Activated B cell treated with CpG ODN at 0.5 μM for 24 hours (primary cell): ENCODE measurements at regions not wholly inside any gene's neighbourhood (a gene's known extent, or its start where the extent isn't known, plus 50 kb on each side); places are given as distances from the start of the nearest gene placed in this dataset.

Experiments
- ATAC-seq: fragments of 200-7000 bp; cut with Tn5 transposase; one replicate; pipeline ENCODE4 v1.10.0; 2021; ENCODE audit warnings: low read depth, mild to moderate bottlenecking, moderate library complexity
- CTCF ChIA-PET: fragments of 350-600 bp; sonication (Branson Sonifier 250); formaldehyde crosslinking; loops from one replicate; lab custom pipeline; 2021; ENCODE audit warnings: antibody characterized with exemption; lab: Charles Lee
- POLR2A ChIA-PET: fragments of 350-600 bp; sonication (Branson Sonifier 250); formaldehyde crosslinking; loops from one replicate; lab custom pipeline; 2021; ENCODE audit warnings: antibody characterized with exemption; lab: Charles Lee
- DNase-seq: peaks from one replicate; pipeline ENCODE4 v3.0.0; 2022
- H3K27ac Mint-ChIP-seq: one replicate; pipeline ENCODE4 v1.8.0; 2020; ENCODE audit warnings: mixed read lengths
- H3K27me3 Mint-ChIP-seq: one replicate; pipeline ENCODE4 v1.8.0; 2021; ENCODE audit warnings: mixed read lengths
- H3K36me3 Mint-ChIP-seq: one replicate; pipeline ENCODE4 v1.8.0; 2021; ENCODE audit warnings: low read depth, mixed read lengths
- H3K4me1 Mint-ChIP-seq: one replicate; pipeline ENCODE4 v1.8.0; 2021; ENCODE audit warnings: mixed read lengths
- H3K4me3 Mint-ChIP-seq: one replicate; pipeline ENCODE4 v1.8.0; 2020; ENCODE audit warnings: mild to moderate bottlenecking, mixed read lengths
- H3K9me3 Mint-ChIP-seq: one replicate; pipeline ENCODE4 v1.8.0; 2020; ENCODE audit warnings: mixed read lengths
- intact Hi-C: fragments of 100-400 bp; cut with micrococcal nuclease; formaldehyde crosslinking; loops from one replicate; pipeline ENCODE4 v1.15.1; 2024
- TF ChIP-seq, protein P1 (sequence below): fragments of 200-600 bp; IDR thresholded peaks from one replicate; pipeline ENCODE4 v1.8.0; 2022; ENCODE audit warnings: antibody characterized with exemption, mild to moderate bottlenecking

GRCh38 chr18:75896865-75897264, 469.4 kb upstream of the SMIM21 start:
- H3K9me3 Mint-ChIP-seq = no peaks in the 10 kb centered on the region
- TF ChIP-seq, protein P1, sequence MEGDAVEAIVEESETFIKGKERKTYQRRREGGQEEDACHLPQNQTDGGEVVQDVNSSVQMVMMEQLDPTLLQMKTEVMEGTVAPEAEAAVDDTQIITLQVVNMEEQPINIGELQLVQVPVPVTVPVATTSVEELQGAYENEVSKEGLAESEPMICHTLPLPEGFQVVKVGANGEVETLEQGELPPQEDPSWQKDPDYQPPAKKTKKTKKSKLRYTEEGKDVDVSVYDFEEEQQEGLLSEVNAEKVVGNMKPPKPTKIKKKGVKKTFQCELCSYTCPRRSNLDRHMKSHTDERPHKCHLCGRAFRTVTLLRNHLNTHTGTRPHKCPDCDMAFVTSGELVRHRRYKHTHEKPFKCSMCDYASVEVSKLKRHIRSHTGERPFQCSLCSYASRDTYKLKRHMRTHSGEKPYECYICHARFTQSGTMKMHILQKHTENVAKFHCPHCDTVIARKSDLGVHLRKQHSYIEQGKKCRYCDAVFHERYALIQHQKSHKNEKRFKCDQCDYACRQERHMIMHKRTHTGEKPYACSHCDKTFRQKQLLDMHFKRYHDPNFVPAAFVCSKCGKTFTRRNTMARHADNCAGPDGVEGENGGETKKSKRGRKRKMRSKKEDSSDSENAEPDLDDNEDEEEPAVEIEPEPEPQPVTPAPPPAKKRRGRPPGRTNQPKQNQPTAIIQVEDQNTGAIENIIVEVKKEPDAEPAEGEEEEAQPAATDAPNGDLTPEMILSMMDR = no peak
- POLR2A ChIA-PET = no interaction called here
- CTCF ChIA-PET = no interaction called here
- H3K4me3 Mint-ChIP-seq = no peak overlapping the region
- H3K27ac Mint-ChIP-seq = no peak overlapping the region
- intact Hi-C loops = no loop called here
- H3K27me3 Mint-ChIP-seq = no peaks in the 10 kb centered on the region
- H3K4me1 Mint-ChIP-seq = no peaks in the 10 kb centered on the region
- no peak for ATAC-seq
- no peaks in the 10 kb centered on the region for H3K36me3 Mint-ChIP-seq
- DNase-seq = no peak

DNA sequence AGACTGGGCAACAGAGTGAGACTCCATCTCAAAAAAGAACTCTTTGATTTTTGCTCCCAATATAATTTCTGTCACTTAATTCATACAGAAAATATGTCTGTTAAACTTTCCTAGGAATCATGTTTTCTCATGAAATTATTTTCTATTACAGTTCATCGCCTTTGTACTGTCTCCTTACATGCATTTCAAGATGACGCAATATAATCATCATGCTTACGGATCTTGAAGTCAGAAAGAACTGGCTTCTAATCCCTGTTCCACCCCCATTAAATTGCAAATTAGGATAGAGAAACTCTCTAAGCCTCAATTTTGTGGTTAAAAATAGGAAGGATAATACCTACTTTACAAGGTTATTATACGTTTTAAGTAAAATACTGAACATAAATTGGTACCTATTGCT, 467.6 kb upstream of the SMIM21 start:
- ChIA-PET POLR2A (no interaction called here), CTCF (no interaction called here)
- intact Hi-C loops = no loop called here
- Mint-ChIP-seq H3K9me3 (no peaks in the 10 kb centered on the region), H3K4me3 (no peak overlapping the region), H3K27me3 (no peaks in the 10 kb centered on the region), H3K27ac (no peak overlapping the region), H3K36me3 (no peaks in the 10 kb centered on the region), H3K4me1 (no peaks in the 10 kb centered on the region)
- no peak for ATAC-seq
- TF ChIP-seq, protein P1 = no peak
- DNase-seq = no peak

DNA sequence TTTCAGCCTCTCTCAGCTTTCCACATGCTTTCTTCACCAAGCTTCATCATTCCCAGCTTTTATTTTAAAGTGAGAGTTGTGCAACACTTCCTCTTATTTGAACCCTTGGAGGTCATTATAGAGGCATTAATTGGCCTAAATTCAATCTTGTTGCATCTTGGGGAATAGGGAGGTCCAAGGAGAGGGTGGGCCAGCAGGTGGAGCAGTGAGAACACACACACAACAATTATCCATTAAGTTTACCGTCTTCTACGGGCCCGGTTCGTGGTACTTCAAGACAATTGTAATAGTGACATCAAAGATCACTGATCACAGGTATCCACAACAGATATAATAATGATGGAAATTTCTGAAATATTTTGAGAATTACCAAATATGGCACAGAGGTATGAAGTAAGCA, 457.2 kb upstream of the SMIM21 start:
- ATAC-seq (no peak), DNase-seq (no peak)
- H3K27me3 Mint-ChIP-seq = no peaks in the 10 kb centered on the region
- no peaks in the 10 kb centered on the region for H3K4me1 Mint-ChIP-seq
- no peaks in the 10 kb centered on the region for H3K36me3 Mint-ChIP-seq
- TF ChIP-seq, protein P1 = no peak
- ChIA-PET POLR2A (no interaction called here), CTCF (no interaction called here)
- H3K27ac Mint-ChIP-seq = no peak overlapping the region
- H3K4me3 Mint-ChIP-seq = no peak overlapping the region
- H3K9me3 Mint-ChIP-seq = peaks cover 3% of the 10 kb centered on the region
- intact Hi-C loops = no loop called here

DNA sequence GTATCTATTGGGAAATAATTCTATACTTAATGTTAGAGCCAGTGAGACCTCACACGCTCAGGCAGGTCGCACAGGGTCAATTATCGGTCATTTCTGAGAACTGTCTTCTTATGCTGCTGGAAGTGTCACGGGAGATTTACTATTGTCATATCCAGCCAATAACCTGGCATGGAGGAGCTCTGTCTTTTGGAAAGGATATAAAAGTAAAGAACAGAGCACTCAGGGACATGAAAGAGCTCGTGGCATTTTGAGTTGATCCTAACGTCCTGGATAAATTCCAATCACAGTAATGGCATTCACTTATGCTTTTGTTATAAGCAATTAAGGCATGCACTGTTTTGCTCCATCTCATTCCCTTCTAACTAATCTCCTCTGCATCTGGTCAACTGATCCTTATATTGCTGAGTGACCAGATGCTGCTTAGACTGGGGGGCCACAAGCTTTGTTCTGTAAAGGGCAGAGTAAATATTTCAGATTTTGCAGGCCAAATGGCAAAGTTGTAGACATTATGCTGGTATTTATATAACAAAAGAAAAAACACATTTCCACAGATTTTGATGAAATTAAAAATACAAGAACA, 453.5 kb upstream of the SMIM21 start:
- H3K27me3 Mint-ChIP-seq = no peaks in the 10 kb centered on the region
- ATAC-seq (no peak), DNase-seq (no peak)
- CTCF ChIA-PET = no interaction called here
- H3K4me3 Mint-ChIP-seq = no peak overlapping the region
- H3K36me3 Mint-ChIP-seq = no peaks in the 10 kb centered on the region
- no peaks in the 10 kb centered on the region for H3K4me1 Mint-ChIP-seq
- POLR2A ChIA-PET = no interaction called here
- TF ChIP-seq, protein P1 = no peak
- intact Hi-C loops = no loop called here
- H3K27ac Mint-ChIP-seq = no peak overlapping the region
- H3K9me3 Mint-ChIP-seq = peaks cover 6% of the 10 kb centered on the region

- no peaks in the 10 kb centered on the region for H3K27me3 Mint-ChIP-seq
- TF ChIP-seq, protein P1 = no peak
- POLR2A ChIA-PET = no interaction called here
- CTCF ChIA-PET = no interaction called here
- no peak for ATAC-seq
- H3K36me3 Mint-ChIP-seq = no peaks in the 10 kb centered on the region
- H3K27ac Mint-ChIP-seq = no peak overlapping the region
- H3K9me3 Mint-ChIP-seq = peaks cover 6% of the 10 kb centered on the region
- no peak overlapping the region for H3K4me3 Mint-ChIP-seq
- no peaks in the 10 kb centered on the region for H3K4me1 Mint-ChIP-seq
- DNase-seq = no peak
- intact Hi-C loops = no loop called here
Observed at GRCh38 chr18:75880266-75880665, 452.8 kb upstream of the SMIM21 start.
